SKM-1 (cell line): ENCODE measurements at regions not wholly inside any gene's neighbourhood (a gene's known extent, or its start where the extent isn't known, plus 50 kb on each side); places are given as distances from the start of the nearest gene placed in this dataset.
"Not testable (repeated sequence)": the region's sequence is repeated elsewhere in the genome, so short reads cannot be mapped to it uniquely, and the experiment has no call there.

Source experiments
- DNase-seq: peaks from one replicate; lab custom pipeline; 2025; ENCODE audit not compliant: unreplicated experiment; lab: John Stamatoyannopoulos, UW

DNA sequence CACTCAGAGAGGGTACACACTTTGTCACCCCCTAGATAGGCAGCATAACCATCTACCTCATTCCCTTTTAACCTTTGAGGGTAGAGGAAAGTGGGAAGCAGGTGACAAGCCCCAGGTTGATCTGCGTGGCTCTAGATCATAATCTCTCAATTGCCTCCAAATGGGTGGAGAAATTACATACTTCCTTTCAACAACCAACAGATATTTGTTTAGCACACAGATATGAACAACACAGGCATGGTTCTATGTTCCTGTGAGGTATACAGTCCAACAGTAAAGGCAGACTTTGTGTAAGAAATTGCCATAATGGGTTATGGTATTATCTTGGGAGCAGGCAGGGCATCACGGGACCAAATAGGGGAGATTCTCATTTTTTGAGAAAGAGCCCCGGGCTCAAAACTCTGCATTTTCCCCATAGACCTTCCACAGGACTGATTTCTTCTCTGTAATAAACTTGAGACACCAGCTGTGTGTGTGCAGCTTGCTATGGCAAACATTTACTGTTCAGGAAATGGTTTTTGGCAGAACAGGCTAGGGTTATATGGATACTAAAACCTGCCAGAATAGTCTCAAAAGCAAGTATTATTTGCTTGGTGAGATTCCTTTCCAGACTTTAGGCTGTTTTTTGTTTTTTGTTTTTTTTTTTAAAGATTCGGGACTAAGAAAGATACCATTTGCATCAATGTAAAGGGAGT lies 126.2 kb downstream of the CD164 start:
- DNase-seq = no peak

DNA sequence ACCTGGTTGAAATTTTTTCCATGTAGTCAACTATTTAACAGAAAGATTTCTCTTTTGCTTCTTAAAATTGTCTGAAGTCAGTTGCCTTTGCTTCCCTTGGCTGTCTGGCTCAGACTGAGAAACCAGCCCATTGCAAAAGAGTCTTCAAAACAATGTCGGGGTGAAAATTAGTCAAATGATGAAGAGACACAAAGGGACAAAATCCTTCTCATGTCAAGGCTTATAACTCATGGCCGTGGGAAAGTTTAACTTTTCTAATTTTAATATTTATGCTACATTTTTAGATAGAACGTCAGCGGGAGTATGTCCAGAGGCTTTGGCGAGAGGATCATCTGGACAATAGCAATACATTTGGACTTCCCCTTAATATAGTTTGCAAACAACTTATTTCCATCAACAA lies 127.2 kb downstream of the CD164 start:
- no peak for DNase-seq

DNA sequence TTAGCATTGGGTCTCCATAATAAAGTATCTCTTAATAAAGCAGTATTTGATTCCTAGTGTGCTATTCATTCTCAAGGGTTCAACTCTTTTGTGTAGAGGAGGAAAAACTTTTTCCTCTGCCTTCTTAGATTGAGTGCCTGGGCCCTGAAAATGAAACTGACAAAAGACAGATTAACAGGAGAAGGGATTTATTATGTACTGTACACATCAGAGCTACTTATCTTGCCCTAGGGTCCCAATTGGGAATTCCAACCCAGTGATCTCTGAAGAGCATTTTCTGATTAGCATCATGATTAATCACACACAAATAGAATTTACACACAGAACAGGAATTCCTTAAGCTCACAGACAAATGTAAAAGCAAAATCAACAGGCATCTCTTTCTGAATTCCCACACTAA lies 128.9 kb downstream of the CD164 start:
- no peak for DNase-seq

DNA sequence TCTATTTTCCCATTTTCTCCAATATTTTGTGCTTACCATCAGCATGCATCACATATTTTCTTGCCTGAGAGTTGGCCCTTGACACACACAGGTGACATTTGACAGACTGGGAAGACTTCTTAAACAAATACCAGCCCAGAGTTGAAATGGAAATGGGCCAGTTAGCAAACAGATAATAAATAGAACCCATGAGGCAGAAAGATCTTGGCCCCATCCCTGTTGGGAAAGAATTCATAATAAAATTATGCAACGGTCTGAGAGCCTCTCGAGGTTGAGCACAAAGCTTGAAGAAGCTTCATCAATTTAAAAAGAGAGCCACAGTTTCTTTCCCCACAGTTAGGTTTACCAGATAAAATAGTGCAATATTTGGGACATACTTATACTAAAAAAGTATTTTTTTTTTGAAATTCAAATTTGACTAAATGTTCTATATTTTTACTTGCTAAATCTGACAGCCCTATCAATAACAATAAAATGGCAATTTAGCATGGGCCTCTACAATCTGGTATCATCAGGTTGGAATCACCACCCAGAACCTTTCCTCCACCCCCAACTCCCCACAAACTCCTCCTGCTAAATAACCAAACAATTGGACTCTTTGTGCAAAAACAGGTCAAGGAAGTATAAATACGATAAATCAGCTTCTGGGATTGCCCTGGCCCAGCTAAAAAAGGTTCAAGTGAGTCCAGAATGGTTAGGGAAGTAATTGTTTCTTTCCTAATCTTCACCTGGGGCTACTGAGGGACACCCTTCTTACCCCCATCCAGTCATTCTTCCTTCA lies 129.8 kb downstream of the CD164 start:
- DNase-seq = no peak

GRCh38 chr6:109251839-109252238 lies 130.4 kb downstream of the CD164 start:
- no peak for DNase-seq

- not testable (repeated sequence) for DNase-seq
Measured at GRCh38 chr6:109250544-109251156, 131.6 kb downstream of the CD164 start.

DNA sequence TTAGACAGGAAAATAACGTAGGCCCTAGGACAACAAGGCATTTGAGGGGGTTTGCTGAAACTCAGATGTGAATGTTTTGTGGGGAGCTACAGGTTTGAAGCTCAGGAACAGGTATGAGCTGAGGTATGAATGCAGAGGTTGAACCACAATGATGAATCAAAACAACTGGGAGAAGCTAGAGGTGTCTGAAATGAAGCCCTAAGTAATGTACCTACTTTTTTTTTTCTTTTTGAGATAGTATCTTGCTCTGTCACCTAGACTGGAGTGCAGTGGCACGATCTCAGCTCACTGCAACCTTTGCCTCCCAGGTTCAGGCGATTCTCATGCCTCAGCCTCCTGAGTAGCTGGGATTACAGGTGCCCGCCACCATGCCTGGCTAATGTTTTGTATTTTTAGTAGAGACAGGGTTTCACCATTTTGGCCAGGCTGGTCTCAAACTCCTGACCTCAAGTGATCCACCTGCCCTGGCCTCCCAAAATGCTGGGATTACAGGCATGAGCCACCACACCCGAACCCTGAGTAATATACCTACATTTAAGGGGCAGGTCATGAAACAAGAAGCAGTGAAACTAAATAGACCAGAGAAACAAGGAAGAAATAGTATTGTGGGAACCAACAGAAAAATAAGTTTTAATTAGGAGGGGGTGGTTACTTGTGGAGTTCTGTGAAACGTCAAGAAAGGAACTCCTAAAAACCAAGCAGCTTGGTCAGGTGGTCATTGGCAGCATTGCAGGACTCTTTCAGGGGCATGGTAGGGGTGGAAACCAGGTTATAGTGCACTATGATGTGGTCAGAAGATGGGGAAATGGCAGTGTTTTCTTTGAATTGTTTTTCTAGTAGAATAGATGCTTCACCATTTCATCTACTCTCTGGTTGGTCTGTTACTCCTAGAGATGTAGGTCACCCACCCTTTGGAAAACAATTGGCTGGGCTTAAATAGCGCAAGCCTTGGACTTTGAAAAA lies 138.1 kb downstream of the CD164 start:
- no peak for DNase-seq

DNA sequence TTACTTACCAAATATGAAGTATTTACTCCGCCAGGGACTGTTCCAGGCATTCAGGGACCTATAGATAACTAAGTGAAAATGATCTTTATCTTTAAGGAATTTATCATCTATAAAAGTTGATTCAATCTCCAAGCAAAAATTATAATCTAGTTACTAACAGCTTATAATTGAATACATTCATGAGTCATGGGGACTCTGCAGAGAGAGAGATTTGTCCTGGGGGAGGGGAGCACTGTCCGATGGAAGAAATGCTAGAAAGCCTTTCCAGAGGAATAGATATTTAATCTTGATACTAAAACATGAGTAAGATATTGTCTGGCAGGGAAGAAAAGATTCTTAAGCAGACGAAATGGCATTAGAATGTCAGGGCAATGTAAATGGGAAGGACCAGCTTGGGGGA lies 139.3 kb downstream of the CD164 start:
- no peak for DNase-seq

- no peak for DNase-seq
Measured at GRCh38 chr6:109242029-109242428, 140.2 kb downstream of the CD164 start.

DNA sequence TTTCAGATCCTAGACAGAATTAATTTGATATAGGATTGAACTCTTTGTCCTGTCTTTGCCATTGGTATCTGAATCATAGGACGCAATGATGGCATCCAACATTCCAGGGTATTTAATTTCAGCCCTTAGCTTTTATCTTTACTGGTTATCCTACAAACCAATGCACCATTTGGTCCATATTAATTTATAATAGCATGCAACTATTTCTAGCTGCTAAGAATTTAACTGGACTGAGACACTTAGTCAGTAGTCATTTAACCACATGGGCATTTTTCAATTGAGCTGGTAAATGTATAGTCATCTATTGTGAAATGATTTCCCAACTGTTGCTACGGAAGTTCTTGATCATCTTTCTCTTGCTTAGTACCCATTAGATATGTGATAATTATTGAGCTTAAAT lies 141.1 kb downstream of the CD164 start:
- DNase-seq = peak; percentile 61

DNA sequence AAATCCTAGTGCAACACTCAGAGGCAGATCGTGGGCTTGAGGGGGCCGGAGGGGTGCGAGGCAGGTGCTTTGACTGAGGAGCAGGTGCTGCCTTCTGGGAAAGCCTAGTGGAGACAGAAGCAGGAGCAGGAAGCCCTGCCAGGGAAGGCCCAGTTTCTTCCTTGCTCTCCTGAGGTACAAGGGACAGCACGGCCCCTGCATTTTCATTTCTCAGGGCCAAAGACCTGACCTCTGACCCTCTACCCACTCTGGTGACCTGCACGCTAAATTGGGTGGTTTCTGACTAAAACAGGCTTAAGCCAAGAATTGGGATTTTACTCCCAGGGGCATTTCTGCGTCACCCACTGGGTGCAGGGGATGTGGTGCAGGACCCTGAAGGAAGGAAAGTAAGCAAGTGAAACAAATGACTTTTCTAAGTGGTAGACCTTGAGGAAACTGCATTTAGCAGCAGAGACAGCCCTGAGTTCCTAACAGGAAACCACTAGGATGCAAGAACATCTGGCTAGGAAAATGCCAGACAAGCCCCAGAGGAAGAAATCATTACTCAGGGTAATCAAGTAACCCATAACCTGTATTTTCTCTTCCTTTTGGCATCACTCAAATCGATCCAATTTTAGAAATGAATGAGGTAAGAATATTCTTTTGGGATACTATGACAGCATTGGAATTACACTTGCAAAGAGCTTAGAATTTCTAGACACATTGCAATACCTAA lies 141.7 kb downstream of the CD164 start:
- DNase-seq = no peak

DNA sequence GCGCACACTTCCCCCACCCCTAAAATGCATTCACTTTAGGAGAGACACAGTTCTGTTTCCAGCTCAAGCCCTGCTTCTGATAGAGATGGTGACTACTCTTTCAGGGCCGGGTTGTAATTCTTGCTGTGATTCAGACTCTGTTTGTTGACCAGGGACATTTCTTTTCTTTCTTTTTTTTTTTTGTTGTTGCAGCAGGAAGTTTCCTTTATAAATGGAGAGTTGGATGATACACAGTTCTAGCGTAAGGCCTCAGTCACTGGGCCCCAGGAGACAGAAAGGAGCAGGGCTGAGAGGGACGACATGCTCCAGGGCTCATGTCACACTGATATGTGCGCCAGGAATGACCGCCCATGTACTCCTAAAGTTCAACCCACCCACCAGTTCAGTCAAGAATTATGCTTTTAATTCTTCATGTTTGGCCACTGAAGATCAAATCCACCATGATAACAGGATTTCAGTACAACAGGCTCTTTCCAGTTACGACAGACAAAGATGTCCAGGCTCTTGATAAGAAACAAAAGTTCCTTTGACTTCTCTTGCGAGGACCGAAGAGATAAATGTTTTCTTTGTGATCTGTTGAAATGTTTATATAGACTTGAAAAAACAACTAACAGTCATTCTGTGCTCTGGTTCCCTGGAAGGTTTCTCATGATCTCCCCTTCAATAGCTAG lies 142.5 kb downstream of the CD164 start:
- DNase-seq = no peak

DNA sequence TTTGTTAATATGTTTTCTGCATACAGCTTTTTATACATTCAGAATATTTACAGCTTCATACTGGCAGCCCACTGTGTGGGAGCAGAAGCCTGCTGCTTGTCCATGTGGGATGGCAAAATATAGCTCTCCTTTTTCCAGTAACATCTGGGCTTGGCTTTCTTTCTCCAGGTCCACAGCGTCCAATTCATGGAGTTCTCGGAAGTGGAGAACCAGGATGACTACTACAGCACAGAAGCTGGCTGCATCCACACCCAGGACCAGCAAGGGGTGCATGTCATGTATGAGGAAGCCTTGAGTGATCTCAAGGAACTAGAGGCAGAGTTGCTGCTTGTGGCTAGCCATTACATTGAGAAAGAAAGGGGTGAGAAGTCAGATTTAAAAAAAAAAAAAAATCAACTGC lies 143.1 kb downstream of the CD164 start:
- DNase-seq = peak; percentile 45

- DNase-seq = no peak
Measured at GRCh38 chr6:109238396-109238795, 143.1 kb downstream of the CEP57L1 start.

DNA sequence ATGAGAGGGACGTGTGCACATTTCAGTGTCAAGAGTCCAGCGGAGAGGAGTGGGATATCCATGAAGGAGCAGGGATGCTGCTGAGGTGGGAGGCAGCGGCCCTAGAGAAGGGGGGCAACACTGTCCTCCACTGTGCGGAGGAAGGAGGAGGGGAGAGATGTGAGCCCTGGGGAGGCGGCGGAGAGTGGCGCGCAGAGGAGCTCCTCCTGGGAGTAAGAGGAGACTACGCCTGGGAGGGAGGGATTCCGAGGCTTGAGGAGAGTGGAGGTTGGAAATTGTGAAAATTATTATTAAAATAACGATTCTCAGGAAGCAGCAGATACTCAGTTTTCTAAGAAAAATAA lies 142.7 kb downstream of the CEP57L1 start:
- no peak for DNase-seq

- peak; percentile 82 for DNase-seq
Measured at GRCh38 chr6:109237077-109237985, 142.0 kb downstream of the CEP57L1 start.

DNA sequence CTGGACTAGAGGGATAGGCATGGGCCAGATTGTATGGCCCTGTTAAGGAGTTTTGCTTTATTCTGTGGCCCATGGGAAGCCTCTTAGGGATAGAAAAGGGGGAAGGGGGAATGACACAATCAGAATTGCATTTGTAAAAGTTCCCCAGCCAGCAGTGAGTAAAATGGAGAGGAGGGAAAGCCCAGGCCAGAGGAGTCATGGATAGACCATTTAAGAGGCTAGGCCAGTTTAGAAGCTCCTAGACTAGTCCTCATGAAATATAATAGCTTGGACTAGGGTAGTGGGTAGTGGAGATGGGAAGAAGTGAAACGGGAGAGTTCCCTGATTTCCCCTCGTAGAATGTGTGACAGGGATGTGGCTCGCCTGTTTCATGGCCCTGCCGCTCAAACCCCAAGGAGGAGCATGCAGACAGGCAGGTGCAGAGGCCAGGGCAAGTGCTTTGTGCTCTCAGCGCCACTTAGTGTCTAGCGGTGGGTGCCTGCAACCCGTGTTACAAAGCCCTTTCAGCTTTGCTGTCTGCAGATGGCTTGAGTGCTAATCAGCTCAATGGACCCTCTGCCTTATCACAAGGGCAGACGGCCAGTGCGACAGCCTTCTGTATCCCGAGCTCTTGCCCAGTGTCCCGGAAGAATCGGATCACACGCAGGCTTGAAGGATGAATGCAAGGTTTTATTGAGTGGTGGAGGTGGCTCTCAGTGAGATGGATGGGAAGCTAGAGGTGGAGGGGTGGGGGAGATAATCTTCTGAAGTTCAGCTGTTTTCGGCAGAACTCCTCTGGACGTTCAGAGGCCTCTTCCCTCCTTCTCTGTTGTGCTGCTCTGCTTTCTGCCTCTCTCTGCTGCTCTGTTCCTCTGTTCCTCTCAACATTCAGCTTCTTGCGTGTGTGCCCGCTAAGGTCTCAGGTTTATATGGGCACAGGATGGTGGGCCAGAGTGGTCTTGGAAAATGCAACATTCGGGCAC lies 141.1 kb downstream of the CEP57L1 start:
- DNase-seq = no peak
